ENCODE measurements at regions not wholly inside any gene's neighbourhood (a gene's known extent, or its start where the extent isn't known, plus 50 kb on each side); places are given as distances from the start of the nearest gene placed in this dataset.

DNA sequence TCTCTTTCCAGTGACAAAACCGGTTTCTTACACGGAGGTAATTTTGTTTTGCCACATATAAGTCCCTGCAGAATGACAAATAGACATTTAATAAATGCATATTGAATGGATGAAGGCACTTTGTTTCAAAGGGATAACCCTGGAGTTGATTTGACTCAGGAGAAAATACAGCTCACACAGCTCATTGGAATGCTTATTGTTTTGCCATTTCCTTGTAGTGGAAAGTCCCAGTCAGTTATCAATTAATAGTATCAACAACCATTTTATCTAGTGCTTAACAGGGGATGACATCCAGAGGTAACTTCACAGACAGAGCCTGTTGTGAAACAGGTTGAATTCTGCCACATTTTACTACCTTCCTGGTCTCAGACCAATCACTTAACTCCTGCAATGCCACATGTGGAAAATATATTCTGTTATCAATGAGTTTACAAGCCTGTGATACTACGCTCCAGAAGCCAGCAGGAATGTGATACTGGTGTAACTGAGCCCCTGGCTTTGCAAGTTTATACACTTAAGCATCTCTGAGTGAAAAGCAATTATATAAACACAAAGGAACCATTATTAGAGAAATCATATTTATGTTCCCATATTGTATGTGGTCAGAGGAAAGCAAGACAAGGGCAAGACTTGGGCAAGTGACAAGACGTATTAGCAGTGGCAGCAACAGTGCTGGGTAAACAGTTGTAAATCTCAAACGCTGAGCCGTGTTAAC lies 123.1 kb upstream of the ANKRD55 start:
- TF ChIP-seq, protein P1, sequence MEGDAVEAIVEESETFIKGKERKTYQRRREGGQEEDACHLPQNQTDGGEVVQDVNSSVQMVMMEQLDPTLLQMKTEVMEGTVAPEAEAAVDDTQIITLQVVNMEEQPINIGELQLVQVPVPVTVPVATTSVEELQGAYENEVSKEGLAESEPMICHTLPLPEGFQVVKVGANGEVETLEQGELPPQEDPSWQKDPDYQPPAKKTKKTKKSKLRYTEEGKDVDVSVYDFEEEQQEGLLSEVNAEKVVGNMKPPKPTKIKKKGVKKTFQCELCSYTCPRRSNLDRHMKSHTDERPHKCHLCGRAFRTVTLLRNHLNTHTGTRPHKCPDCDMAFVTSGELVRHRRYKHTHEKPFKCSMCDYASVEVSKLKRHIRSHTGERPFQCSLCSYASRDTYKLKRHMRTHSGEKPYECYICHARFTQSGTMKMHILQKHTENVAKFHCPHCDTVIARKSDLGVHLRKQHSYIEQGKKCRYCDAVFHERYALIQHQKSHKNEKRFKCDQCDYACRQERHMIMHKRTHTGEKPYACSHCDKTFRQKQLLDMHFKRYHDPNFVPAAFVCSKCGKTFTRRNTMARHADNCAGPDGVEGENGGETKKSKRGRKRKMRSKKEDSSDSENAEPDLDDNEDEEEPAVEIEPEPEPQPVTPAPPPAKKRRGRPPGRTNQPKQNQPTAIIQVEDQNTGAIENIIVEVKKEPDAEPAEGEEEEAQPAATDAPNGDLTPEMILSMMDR (IDR thresholded peaks at IDR 0.05) = no peak
- TF ChIP-seq POLR2A (IDR thresholded peaks at IDR 0.05) = no peak

Measured in testis (tissue), 2 donors.